MCF 10A (cell line): ENCODE measurements at regions not wholly inside any gene's neighbourhood (a gene's known extent, or its start where the extent isn't known, plus 50 kb on each side); places are given as distances from the start of the nearest gene placed in this dataset.
A peak's percentile ranks its signal among the peaks of the same experiment; 100 is the strongest.

Experiments
- BruUV-seq: library from RNA; stranded (reverse); fragments of 400-500 nt; replicated peaks from 2 replicates; lab custom pipeline; 2021; lab: Mats Ljungman, UMichigan
- CTCF ChIA-PET: fragments of 300-600 bp; sonication (Branson Sonifier 250); formaldehyde crosslinking; extraction: SDS; loops from one replicate; lab custom pipeline; 2021; ENCODE audit warnings: antibody characterized with exemption, inconsistent platforms; lab: Yijun Ruan, JAX
- POLR2A ChIA-PET: fragments of 300-600, 350-650 bp; sonication (Branson Sonifier 250); formaldehyde crosslinking; extraction: SDS; loops from one replicate; lab custom pipeline; 2020; ENCODE audit warnings: antibody characterized with exemption, inconsistent platforms; lab: Yijun Ruan, JAX
- DNase-seq: peaks from one replicate; pipeline ENCODE4 v3.0.0-alpha.2; 2018; ENCODE audit not compliant: unreplicated experiment
- H3K27ac Mint-ChIP-seq: one replicate; pipeline ENCODE4 v1.8.0; 2022; ENCODE audit warnings: mild to moderate bottlenecking, low read depth, mixed read lengths; ENCODE audit not compliant: unreplicated experiment
- H3K27me3 Mint-ChIP-seq: one replicate; pipeline ENCODE4 v1.8.0; 2022; ENCODE audit warnings: mixed read lengths; ENCODE audit not compliant: insufficient read depth, unreplicated experiment
- H3K36me3 Mint-ChIP-seq: one replicate; pipeline ENCODE4 v1.8.0; 2022; ENCODE audit warnings: mild to moderate bottlenecking, moderate library complexity, mixed read lengths; ENCODE audit not compliant: insufficient read depth, unreplicated experiment
- H3K4me1 Mint-ChIP-seq: one replicate; pipeline ENCODE4 v1.8.0; 2022; ENCODE audit warnings: mixed read lengths; ENCODE audit not compliant: insufficient read depth, unreplicated experiment
- H3K4me3 Mint-ChIP-seq: one replicate; pipeline ENCODE4 v1.8.0; 2022; ENCODE audit warnings: mild to moderate bottlenecking, moderate library complexity, mixed read lengths; ENCODE audit not compliant: unreplicated experiment
- H3K9me3 Mint-ChIP-seq: one replicate; pipeline ENCODE4 v1.8.0; 2022; ENCODE audit warnings: mixed read lengths; ENCODE audit not compliant: unreplicated experiment
- intact Hi-C: fragments of 100-400 bp; cut with micrococcal nuclease; formaldehyde crosslinking; loops from 2 replicates; pipeline ENCODE4 v1.14.1; 2022
- TF ChIP-seq, protein P1 (sequence below): fragments of 200-600 bp; IDR thresholded peaks from one replicate; pipeline ENCODE4 v1.8.0; 2022; ENCODE audit warnings: antibody characterized with exemption, mild to moderate bottlenecking; ENCODE audit not compliant: unreplicated experiment

DNA sequence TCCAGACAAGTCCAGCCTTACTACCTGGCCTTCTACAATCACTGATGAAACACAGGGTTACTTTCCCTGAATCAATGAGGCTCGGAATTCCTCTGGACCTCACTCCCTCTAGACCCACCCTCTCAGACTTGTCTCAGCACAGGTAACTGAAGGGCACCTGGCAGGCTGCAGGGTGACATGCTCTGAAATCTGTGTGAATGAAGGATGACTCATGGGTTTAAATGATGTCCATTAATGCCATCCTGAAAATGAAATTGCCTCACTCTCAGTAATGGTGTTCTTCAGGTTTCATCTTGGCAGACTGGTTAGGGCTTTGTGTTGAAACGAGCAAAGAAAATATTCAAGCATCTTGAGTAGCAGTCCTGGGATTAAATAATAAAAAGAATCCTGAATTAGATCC lies 134.4 kb downstream of the MAF start:
- Mint-ChIP-seq H3K27ac (no peak overlapping the region), H3K9me3 (no peaks in the 10 kb centered on the region), H3K4me1 (peaks cover 6% of the 10 kb centered on the region), H3K36me3 (no peaks in the 10 kb centered on the region), H3K27me3 (peaks cover 4% of the 10 kb centered on the region), H3K4me3 (no peak overlapping the region)
- TF ChIP-seq, protein P1, sequence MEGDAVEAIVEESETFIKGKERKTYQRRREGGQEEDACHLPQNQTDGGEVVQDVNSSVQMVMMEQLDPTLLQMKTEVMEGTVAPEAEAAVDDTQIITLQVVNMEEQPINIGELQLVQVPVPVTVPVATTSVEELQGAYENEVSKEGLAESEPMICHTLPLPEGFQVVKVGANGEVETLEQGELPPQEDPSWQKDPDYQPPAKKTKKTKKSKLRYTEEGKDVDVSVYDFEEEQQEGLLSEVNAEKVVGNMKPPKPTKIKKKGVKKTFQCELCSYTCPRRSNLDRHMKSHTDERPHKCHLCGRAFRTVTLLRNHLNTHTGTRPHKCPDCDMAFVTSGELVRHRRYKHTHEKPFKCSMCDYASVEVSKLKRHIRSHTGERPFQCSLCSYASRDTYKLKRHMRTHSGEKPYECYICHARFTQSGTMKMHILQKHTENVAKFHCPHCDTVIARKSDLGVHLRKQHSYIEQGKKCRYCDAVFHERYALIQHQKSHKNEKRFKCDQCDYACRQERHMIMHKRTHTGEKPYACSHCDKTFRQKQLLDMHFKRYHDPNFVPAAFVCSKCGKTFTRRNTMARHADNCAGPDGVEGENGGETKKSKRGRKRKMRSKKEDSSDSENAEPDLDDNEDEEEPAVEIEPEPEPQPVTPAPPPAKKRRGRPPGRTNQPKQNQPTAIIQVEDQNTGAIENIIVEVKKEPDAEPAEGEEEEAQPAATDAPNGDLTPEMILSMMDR, result no peak
- intact Hi-C loops, result no loop called here
- BruUV-seq, result no TSS peak
- ChIA-PET POLR2A (no interaction called here), CTCF (interaction anchor here (0.6 to 1.1 kb wide), 2 partner anchors 13 to 1377 kb away, joined by 3 read pairs; no protein-coding TSS in a partner anchor)
- DNase-seq, result peak; percentile 63

DNA sequence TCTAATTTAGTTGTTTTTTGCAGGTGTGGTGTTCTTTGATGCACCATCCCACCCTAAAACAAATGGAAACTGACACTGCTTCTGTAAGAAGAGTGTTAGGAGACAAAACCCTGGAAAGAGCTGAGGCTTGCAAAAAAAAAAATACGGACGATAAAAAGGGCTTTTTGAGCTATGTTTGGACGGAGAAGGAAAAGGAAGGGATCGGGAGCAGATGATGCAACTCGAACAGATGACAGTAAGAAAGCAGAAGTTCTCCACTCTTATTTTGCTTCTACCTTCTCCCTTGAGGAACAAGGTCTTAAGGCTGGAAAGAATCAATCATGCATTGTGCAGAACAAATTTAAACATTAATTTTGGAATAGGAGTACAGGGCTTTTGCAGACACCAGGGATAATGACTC lies 136.7 kb downstream of the MAF start:
- Mint-ChIP-seq H3K4me1 (peaks cover 6% of the 10 kb centered on the region), H3K36me3 (no peaks in the 10 kb centered on the region), H3K9me3 (no peaks in the 10 kb centered on the region), H3K27ac (no peak overlapping the region), H3K27me3 (peaks cover 13% of the 10 kb centered on the region), H3K4me3 (no peak overlapping the region)
- ChIA-PET CTCF (interaction anchor here (0.7 kb wide), 1 partner anchor 42 kb away, joined by 3 read pairs; no protein-coding TSS in a partner anchor), POLR2A (no interaction called here)
- TF ChIP-seq, protein P1, result no peak
- intact Hi-C loops, result no loop called here
- no TSS peak for BruUV-seq
- DNase-seq, result no peak

DNA sequence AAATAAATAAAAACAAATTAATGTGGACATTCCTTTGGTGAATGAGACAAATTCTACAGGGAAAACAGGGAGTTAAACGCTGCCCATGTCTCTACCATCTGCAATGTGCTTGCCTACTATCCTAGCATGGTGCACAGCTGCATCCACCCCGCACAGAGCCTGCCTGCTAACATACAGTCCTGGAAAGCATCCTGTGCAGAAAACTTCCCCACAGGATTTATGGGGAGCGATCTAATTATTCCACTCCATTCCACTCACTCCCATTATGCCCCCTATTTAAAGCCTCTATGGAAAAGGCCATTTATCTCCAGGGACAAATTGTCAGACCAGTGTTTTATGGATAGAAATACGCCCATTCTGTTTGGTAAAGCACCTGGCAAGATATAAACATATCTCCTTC lies 144.5 kb downstream of the MAF start:
- Mint-ChIP-seq H3K36me3 (peaks cover 5% of the 10 kb centered on the region), H3K9me3 (no peaks in the 10 kb centered on the region), H3K27me3 (peaks cover 33% of the 10 kb centered on the region), H3K4me1 (no peaks in the 10 kb centered on the region), H3K4me3 (no peak overlapping the region), H3K27ac (no peak overlapping the region)
- TF ChIP-seq, protein P1, result no peak
- CTCF ChIA-PET, result no interaction called here
- BruUV-seq, result no TSS peak
- intact Hi-C loops, result no loop called here
- no peak for DNase-seq
- POLR2A ChIA-PET, result no interaction called here

DNA sequence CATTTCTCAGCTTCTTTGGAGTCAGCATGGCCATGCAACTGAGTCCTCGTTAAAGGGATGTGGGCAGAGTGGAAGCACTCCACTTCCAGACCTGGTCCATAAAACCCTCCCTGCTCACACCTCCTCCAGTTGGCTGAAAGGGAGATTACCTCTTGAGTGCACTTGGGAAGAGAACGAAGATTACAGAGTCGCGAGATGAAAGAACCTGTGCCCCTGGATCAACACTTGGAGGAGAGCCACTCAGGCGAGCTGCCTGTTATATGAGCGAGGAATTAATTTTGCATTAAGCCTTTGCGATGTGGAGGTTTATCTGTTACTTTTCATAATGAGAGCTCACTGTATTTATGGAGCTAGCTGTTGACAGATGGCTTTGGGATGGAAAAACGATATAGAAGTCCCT lies 147.9 kb downstream of the MAF start:
- H3K27me3 Mint-ChIP-seq, result peaks cover 45% of the 10 kb centered on the region
- ChIA-PET POLR2A (no interaction called here), CTCF (interaction anchor here (0.9 kb wide), 1 partner anchor 14 kb away, joined by 3 read pairs; no protein-coding TSS in a partner anchor)
- TF ChIP-seq, protein P1, result no peak
- H3K36me3 Mint-ChIP-seq, result peaks cover 5% of the 10 kb centered on the region
- no peak overlapping the region for H3K27ac Mint-ChIP-seq
- intact Hi-C loops, result no loop called here
- H3K4me3 Mint-ChIP-seq, result no peak overlapping the region
- BruUV-seq, result no TSS peak
- no peak for DNase-seq
- H3K9me3 Mint-ChIP-seq, result no peaks in the 10 kb centered on the region
- no peaks in the 10 kb centered on the region for H3K4me1 Mint-ChIP-seq
